ENCODE measurements at regions not wholly inside any gene's neighbourhood (a gene's known extent, or its start where the extent isn't known, plus 50 kb on each side); places are given as distances from the start of the nearest gene placed in this dataset.

DNA sequence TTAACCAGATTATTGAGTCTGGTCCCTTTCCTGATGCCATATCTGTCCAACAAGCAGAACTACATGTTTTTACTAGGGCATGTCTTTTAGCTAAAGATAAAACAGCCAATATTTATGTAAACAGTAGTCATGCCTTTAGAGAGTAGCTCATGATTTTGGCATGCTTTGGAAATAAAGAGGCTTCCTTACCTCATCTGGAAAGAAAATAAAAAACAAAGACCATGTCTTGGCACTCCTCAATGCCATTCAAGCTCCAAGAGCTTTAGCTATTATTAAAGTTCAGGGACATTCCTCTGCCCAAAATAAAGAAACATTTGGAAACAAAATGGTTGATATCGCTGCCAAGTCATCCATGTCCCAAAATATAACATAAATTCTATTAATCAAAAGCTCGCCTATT lies 202.4 kb downstream of the URB2 start (continued):
- no peak for TF ChIP-seq TCF12 (IDR thresholded peaks at IDR 0.05; ENCODE audit: low read depth, low read length)
- no peak for TF ChIP-seq EGR1 (IDR thresholded peaks at IDR 0.05; ENCODE audit: borderline replicate concordance, low read depth, low read length)
- no peak for TF ChIP-seq RFX5 (IDR thresholded peaks at IDR 0.05; ENCODE audit: borderline replicate concordance, low read depth, low read length)
- no peak for TF ChIP-seq CHD1 (IDR thresholded peaks at IDR 0.05; ENCODE audit: low read depth, low read length)
- TF ChIP-seq TBP (IDR thresholded peaks at IDR 0.05; ENCODE audit: low read depth, low read length): no peak
- no peak for TF ChIP-seq BACH1 (IDR thresholded peaks at IDR 0.05; ENCODE audit: low read length)
